NCI-H1417 treated with DMSO at 0.1 percent for 48 hours (cell line): ENCODE measurements at regions not wholly inside any gene's neighbourhood (a gene's known extent, or its start where the extent isn't known, plus 50 kb on each side); places are given as distances from the start of the nearest gene placed in this dataset.

Experiments
- DNase-seq: peaks from one replicate; lab custom pipeline; 2025; lab: John Stamatoyannopoulos, UW

GRCh38 chr11:109554951-109555350 is 133.0 kb downstream of the C11orf87 start:
- no peak for DNase-seq

DNA sequence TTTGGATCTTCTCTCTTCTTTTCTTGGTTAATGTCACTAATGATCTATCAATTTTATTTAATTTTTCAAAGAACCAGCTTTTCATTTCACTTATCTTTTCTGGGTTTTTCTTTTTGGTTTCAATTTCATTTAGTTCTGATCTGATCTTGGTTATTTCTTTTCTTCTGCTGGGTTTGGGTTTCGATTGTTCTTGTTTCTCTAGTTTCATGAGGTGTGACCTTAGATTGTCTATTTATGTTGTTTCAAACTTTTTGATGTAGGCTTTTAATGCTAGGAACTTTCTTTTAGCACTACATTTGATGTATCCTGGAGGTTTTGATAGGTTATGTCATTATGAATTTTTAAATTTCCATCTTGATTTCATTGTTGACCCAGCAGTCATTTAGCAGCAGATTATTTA is 142.3 kb downstream of the C11orf87 start:
- DNase-seq = no peak

DNA sequence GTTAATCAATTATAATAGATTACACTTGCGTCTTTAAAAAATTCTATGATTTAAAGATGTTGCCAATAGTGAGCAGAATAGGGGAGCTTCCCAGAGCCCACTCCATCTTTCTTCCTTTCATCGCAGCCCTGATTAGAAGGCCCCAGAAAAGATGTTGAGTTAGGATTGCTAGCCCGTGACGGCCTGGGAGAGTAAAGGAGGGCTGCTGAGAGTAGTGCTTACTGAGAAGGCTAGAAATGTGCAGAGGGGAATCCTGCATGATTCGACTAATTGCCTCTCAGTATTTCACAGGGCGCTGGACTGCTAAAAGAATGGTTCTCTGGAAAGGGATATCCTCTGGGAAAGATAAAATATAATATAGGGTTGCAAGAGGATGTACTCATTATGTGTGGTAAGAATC is 160.5 kb downstream of the C11orf87 start:
- DNase-seq = no peak

- DNase-seq = no peak
Measured at GRCh38 chr11:109584001-109584972, 162.3 kb downstream of the C11orf87 start.

DNA sequence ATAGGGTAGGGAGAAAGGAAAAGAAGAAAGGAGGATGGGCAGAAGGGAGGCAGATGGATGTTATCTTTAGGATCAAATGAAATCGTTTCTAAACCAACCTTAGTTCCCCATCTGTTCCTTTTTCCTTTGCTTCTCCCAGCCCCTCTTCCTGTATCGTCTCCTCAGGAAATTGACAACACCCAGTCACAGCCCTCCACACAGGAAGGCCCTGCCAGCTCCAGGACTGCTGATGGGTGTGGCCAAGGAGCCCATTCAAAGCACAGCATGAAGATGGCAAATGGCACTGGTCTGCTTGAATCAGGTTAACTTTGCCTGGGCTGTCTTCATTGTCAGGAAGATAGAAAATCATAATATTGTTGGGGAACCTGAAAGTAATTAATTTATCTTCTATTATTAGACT is 164.8 kb downstream of the C11orf87 start:
- no peak for DNase-seq

DNA sequence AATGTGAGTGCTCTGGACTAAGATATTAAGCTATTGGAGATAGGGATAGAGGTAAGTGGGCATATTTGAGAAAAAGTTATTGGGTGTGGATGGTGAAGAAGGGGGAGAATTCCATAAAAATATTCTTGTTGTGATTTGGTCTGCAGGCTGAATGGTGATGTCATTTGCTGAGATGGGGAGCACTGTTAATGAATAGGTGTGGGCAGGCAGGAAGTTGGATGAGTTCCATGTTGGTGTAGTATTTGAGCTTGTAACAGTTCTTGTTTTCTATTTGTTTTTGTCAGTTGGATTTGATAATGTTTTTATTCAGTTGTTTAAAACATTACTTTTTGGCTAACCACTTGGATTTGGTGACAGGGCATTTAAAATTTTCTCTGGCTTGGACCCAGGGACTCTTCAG is 168.8 kb downstream of the C11orf87 start:
- no peak for DNase-seq

GRCh38 chr11:109597336-109597735 is 175.3 kb downstream of the C11orf87 start:
- DNase-seq = no peak

DNA sequence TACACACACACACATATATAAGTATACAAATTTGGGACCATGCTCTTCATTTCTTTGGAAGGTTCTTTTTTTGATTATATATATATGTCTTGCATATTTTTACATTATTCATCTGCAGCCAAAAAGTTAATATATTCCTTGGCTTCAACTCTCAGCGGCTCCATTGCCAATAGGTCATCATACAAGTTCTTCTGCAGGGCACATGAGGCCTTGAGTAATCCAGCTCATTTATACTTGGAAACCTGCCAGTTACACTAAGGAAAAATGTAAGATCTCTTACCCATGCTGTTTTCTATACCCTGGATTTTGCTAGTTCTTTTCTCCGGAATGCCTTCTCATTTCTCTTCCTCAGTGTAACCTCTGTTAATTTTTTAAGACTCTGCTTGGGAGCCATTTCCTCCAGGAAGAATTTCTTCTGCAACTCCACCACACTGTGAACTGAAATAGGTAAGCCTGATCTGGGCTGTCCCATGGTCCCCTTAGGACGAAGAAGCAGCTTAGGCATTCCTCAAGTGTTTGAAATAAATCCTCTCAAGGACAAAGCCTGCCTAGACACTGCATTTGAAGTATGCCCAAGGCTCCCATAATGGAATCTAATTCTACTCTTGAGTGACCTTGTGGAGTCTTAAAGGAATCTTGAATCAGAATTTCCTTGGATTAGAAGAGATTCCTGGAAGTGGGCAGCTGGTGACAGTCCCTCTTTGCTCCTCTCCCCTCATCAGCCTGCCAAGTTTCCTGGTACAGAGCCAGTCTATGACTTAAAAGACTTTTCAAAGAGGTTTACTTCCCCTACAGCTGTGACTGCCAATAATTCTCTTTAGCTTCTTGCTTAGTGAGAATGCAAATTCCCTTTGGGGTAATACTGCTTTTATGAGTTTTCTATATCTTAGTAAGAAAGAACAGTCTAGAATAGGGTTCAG is 182.8 kb downstream of the C11orf87 start:
- DNase-seq = no peak

DNA sequence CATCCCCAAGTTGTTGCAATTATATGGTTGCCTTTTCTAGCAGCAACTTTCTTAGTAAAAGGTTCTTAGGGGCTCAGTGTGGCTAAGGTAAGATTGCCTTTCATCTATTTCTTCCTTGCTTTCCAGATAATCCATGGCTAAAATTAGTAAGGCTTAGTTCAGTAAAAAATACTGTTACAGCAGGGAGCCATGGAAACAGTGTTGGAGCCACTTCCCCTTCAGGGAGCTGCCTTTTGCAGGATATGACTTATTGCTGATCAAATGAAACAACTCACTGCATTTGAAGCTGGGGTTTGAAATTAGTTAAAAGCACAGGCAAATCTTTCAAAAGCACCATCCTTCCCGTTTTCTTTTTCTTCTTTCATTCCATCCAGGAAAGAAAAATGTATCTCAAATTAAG is 184.3 kb downstream of the C11orf87 start:
- DNase-seq = no peak

- DNase-seq = no peak
Measured at GRCh38 chr11:109609454-109610185, 187.6 kb downstream of the C11orf87 start.

DNA sequence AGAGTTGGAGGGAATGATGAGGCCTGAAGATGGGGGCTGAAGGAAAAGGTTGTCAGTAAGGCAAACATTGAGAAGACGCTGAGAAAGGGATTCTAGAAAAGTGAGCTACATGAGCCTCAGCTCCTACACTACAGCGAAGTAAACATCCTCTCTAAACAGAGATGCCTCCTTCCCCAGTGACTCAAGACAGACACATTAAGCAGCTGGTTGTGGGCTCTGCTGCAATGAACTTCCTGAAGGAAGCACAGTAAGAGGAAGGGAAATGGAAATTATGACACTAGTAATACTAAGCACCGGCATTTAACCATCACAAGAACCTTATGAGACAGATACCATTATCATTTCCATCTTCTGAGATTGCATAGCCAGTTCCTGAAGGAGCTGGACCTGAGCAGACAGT is 190.5 kb downstream of the C11orf87 start:
- no peak for DNase-seq

DNA sequence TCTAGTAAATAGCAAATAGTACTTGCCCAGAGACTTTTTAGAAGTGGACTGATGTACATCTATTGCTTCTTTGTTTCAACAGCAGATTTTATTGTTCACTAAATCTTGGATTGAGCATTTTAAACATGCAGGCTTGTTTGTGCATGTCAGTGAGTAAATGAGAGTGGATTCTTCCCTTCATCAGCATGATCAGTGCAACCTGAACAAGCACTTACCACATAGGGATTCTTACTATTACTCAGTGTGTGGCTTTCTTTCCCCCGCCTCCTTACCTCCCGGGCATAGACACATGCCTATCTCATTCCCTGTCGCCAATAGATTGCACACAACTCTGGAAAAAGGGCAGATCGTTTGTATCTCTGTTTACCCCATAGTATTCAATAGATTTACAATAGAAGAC is 197.5 kb downstream of the C11orf87 start:
- no peak for DNase-seq

GRCh38 chr11:109629734-109630133 is 207.7 kb downstream of the C11orf87 start:
- no peak for DNase-seq

DNA sequence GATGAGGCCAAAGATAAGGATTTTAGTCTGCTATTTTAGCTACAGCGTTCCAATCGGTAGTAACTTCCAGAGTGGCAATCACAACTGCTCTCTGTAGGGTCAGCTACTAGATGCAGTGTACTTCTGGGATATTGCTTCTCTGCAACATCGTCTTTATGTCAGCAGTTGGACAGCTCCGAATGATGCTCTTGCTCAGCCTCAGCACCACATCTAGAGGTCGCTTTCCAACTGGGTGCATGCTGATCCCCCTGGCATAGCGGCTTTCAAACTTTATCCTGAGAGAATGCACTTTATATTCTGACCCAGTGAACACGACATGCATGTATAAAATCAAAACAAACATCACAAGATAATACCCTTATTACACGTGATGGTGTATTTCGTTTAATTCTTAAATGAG is 219.6 kb downstream of the C11orf87 start:
- no peak for DNase-seq

- DNase-seq = peak; percentile 67
Measured at GRCh38 chr11:109644152-109644551, 222.2 kb downstream of the C11orf87 start.

DNA sequence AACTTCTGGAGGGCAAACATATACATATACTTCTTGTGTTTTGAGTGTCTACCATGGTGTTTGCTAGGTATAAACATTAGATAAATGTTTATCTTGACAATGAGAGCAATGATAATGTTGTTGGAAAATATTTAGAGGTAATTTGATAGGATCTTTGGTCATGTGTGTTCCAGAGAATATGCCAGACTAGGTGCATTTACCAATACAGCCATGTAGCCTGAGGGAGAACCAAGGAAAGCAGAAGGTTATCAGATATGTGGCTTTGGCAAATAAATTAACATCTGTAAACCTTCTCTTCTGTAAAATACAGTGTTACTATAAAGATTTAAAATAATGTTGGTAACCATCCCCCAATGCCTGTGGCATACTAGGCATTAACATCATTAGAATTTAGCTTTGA is 226.8 kb downstream of the C11orf87 start:
- DNase-seq = no peak

DNA sequence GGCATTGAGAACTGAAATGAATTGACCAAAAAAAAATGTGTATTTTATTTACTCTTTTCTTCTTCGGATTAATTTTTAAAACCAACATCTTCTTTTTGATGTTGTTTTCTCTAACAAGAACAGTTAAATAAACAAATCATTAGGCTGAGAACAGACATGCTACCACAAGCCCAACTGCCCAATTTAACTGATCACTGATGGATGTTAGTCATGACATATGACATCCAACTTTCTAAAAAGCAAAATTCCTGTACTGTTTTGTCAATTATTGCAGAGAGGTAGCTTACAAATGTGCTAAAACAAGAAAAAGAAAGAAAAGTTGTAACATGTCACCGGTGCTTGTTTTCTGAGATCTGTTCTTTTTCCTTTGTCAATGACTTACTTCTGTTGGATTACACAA is 232.1 kb downstream of the C11orf87 start:
- DNase-seq = no peak

DNA sequence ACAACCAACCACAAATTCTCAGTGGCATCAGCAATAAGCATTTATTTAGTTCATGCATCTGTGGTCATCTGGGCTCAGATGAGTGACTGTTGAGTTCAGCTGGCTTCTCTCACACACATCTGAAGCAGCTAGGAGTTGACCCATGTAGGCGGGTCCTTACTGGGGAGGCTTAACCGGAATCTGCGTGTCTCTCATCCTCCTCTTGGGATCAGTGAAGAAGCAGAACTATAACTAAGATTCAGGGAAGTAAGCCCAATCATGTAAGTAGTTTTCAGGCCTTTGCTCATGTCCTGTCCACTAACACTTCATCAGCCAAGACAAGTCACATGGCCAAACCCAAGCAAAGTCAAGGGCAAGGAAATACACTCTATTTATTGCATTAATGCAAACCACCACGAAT is 236.2 kb downstream of the C11orf87 start:
- no peak for DNase-seq

DNA sequence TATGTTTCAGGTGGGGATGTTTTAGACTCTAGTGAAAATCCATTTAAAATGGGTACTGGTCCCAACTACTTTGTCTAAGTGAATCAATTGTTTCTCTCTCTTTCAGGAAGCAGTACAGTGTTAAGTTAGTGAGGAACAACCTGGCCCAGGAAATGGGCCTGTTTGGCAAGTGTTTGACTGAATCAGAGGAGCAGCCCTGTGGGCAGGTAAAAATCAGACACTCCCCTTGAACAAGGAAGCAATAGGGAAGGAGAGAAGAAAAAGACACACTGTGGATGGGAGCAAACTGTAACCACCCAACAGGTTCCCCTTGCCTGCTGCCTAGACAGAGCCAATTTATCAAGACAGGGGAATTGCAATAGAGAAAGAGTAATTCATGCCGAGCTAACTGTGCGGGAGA is 245.7 kb downstream of the C11orf87 start:
- DNase-seq = no peak

GRCh38 chr11:109668973-109669634 is 247.1 kb downstream of the C11orf87 start:
- no peak for DNase-seq

- no peak for DNase-seq
Measured at GRCh38 chr11:109677231-109677630, 255.2 kb downstream of the C11orf87 start.

DNA sequence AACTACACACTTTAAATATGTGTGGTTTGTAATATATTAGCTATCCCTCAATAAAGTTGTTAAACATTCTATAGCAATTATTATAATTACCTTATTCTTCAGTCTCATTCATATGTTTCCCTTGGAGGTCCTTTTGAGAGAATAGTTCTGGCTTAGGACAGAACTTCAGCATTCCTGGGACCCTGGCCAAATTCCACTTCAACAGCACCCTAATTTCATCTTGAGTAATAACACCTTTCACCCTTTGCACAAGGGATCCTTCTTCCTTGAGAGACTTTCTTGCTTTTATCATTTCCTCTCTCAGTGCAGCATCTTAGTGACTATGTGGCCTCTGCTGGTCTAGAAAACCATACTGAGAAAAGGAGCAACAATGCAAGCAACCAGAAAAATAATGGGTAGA is 255.9 kb downstream of the C11orf87 start:
- DNase-seq = no peak
